ENCODE measurements at regions not wholly inside any gene's neighbourhood (a gene's known extent, or its start where the extent isn't known, plus 50 kb on each side); places are given as distances from the start of the nearest gene placed in this dataset.

GRCh38 chr12:93016752-93017350 is 87.8 kb upstream of the EEA1 start:
- Mint-ChIP-seq H3K4me1 (peaks cover 34% of the 10 kb centered on the region), H3K36me3 (ENCODE audit: low read depth) (no peaks in the 10 kb centered on the region), H3K27ac (ENCODE audit: unreplicated experiment) (peak overlapping the region; percentile 84), H3K9me3 (no peaks in the 10 kb centered on the region), H3K4me3 (no peak overlapping the region), H3K27me3 (ENCODE audit: low read depth) (no peaks in the 10 kb centered on the region)
- DNase-seq (ENCODE audit: low read depth, low spot score) = no peak
- no peak for TF ChIP-seq CTCF (conservative IDR thresholded peaks at IDR 0.05)

- no peak for DNase-seq (ENCODE audit: low read depth, low spot score)
- H3K9me3 Mint-ChIP-seq = no peaks in the 10 kb centered on the region
- peaks cover 34% of the 10 kb centered on the region for H3K4me1 Mint-ChIP-seq
- H3K27ac Mint-ChIP-seq (ENCODE audit: unreplicated experiment) = no peak overlapping the region
- TF ChIP-seq CTCF (conservative IDR thresholded peaks at IDR 0.05) = no peak
- H3K4me3 Mint-ChIP-seq = no peak overlapping the region
- H3K27me3 Mint-ChIP-seq (ENCODE audit: low read depth) = no peaks in the 10 kb centered on the region
- H3K36me3 Mint-ChIP-seq (ENCODE audit: low read depth) = no peaks in the 10 kb centered on the region
Measured at GRCh38 chr12:93018610-93019009, 89.5 kb upstream of the EEA1 start.

GRCh38 chr12:93019212-93019927 is 90.3 kb upstream of the EEA1 start:
- DNase-seq (ENCODE audit: low read depth, low spot score) = no peak
- Mint-ChIP-seq H3K4me1 (peaks cover 31% of the 10 kb centered on the region), H3K36me3 (ENCODE audit: low read depth) (no peaks in the 10 kb centered on the region), H3K9me3 (no peaks in the 10 kb centered on the region), H3K4me3 (no peak overlapping the region), H3K27ac (ENCODE audit: unreplicated experiment) (no peak overlapping the region), H3K27me3 (ENCODE audit: low read depth) (no peaks in the 10 kb centered on the region)
- no peak for TF ChIP-seq CTCF (conservative IDR thresholded peaks at IDR 0.05)

GRCh38 chr12:93019975-93020630 is 91.0 kb upstream of the EEA1 start:
- Mint-ChIP-seq H3K4me1 (peaks cover 27% of the 10 kb centered on the region), H3K27me3 (ENCODE audit: low read depth) (no peaks in the 10 kb centered on the region), H3K9me3 (no peaks in the 10 kb centered on the region), H3K4me3 (no peak overlapping the region), H3K36me3 (ENCODE audit: low read depth) (no peaks in the 10 kb centered on the region), H3K27ac (ENCODE audit: unreplicated experiment) (no peak overlapping the region)
- TF ChIP-seq CTCF (conservative IDR thresholded peaks at IDR 0.05) = no peak
- no peak for DNase-seq (ENCODE audit: low read depth, low spot score)

GRCh38 chr12:93020631-93021597 is 91.8 kb upstream of the EEA1 start:
- no peak for DNase-seq (ENCODE audit: low read depth, low spot score)
- no peak for TF ChIP-seq CTCF (conservative IDR thresholded peaks at IDR 0.05)
- Mint-ChIP-seq H3K27me3 (ENCODE audit: low read depth) (no peaks in the 10 kb centered on the region), H3K36me3 (ENCODE audit: low read depth) (no peaks in the 10 kb centered on the region), H3K4me3 (no peak overlapping the region), H3K27ac (ENCODE audit: unreplicated experiment) (no peak overlapping the region), H3K9me3 (no peaks in the 10 kb centered on the region), H3K4me1 (peaks cover 23% of the 10 kb centered on the region)
